Ishikawa (cell line): ENCODE measurements at regions not wholly inside any gene's neighbourhood (a gene's known extent, or its start where the extent isn't known, plus 50 kb on each side); places are given as distances from the start of the nearest gene placed in this dataset.

Source experiments
- EP300 ChIP-seq: IDR thresholded peaks from 2 replicates; pipeline ENCODE4 v1.6.1; 2012; ENCODE audit warnings: borderline replicate concordance
- TAF1 ChIP-seq: IDR thresholded peaks from 2 replicates; pipeline ENCODE4 v1.6.1; 2012; ENCODE audit warnings: low read depth, mild to moderate bottlenecking
- YY1 ChIP-seq: IDR thresholded peaks from 2 replicates; pipeline ENCODE4 v1.6.1; 2012; ENCODE audit warnings: low read depth
- ZBTB7A ChIP-seq: IDR thresholded peaks from 2 replicates; pipeline ENCODE4 v1.6.1; 2012; ENCODE audit warnings: low read depth

DNA sequence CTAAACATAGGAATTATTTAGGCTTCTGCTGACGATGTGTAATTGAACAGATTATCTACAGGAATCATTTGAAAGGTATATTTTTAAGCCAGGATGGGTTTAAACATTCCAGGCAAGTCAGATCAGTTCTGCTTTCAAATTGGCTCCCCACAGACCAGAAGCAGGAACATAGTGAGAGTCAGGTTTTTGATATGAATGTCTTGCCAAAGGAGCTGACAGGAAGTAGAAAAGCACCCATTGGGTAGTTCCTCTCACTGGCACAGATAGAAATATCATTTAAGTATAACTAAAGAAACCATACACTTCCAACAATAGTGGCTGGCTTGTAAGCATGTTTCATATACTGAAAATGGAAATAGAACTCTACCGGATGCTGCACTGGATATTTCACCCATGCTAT, 95.2 kb downstream of the CLDN1 start:
- TF ChIP-seq YY1 (no peak), TAF1 (no peak), EP300 (no peak), ZBTB7A (no peak)
